Mesenchymal stem cell (in vitro differentiated cells and primary cell): ENCODE measurements at regions not wholly inside any gene's neighbourhood (a gene's known extent, or its start where the extent isn't known, plus 50 kb on each side); places are given as distances from the start of the nearest gene placed in this dataset.

Experiments used
- DNase-seq: peaks from one replicate; pipeline ENCODE4 v3.0.0-alpha.2; 2013
- H2AFZ ChIP-seq: one replicate; pipeline ENCODE4 v1.6.1; 2013; ENCODE audit warnings: low read depth, mild to moderate bottlenecking, control low read depth, inconsistent platforms, low read length, moderate library complexity
- H2AK5ac ChIP-seq: 2 replicates; pipeline ENCODE4 v1.6.1; 2013; ENCODE audit warnings: low read length, moderate library complexity, mild to moderate bottlenecking, inconsistent platforms; ENCODE audit not compliant: severe bottlenecking
- H2BK120ac ChIP-seq: one replicate; pipeline ENCODE4 v1.6.1; 2013; ENCODE audit warnings: low read depth, mild to moderate bottlenecking, inconsistent platforms, low read length, moderate library complexity
- H2BK12ac ChIP-seq, 2 experiments: one replicate each; pipeline ENCODE4 v1.6.1; 2013; ENCODE audit warnings: inconsistent platforms in 2 of 2, low read length in 2 of 2, mild to moderate bottlenecking in 2 of 2, moderate library complexity in 2 of 2, control low read depth in 1 of 2
- H2BK15ac ChIP-seq: one replicate; pipeline ENCODE4 v1.6.1; 2013; ENCODE audit warnings: mild to moderate bottlenecking, low read depth, inconsistent platforms; ENCODE audit not compliant: poor library complexity, severe bottlenecking
- H2BK5ac ChIP-seq: 2 replicates; pipeline ENCODE4 v1.6.1; 2013; ENCODE audit warnings: low read depth, mild to moderate bottlenecking, low read length, control low read depth, inconsistent platforms; ENCODE audit not compliant: poor library complexity, severe bottlenecking
- H3K14ac ChIP-seq, 2 experiments: one replicate each; pipeline ENCODE4 v1.6.1; 2013; ENCODE audit warnings: inconsistent platforms in 2 of 2, low read length in 2 of 2, control low read depth in 1 of 2, mild to moderate bottlenecking in 1 of 2, moderate library complexity in 1 of 2
- H3K18ac ChIP-seq, 2 experiments: one replicate each; pipeline ENCODE4 v1.6.1; 2013; ENCODE audit warnings: inconsistent platforms in 2 of 2, low read length in 2 of 2, control low read depth in 1 of 2, low read depth in 1 of 2, mild to moderate bottlenecking in 1 of 2
- H3K23ac ChIP-seq, 2 experiments: one replicate each; pipeline ENCODE4 v1.6.1; 2013; ENCODE audit warnings: inconsistent platforms in 2 of 2, low read length in 2 of 2, mild to moderate bottlenecking in 2 of 2, moderate library complexity in 2 of 2, control low read depth in 1 of 2
- H3K27ac ChIP-seq: 2 replicates; pipeline ENCODE4 v1.5.1; 2013; ENCODE audit warnings: mild to moderate bottlenecking, moderate library complexity, low read length, control low read depth, inconsistent platforms; ENCODE audit not compliant: poor library complexity, severe bottlenecking
- H3K27me3 ChIP-seq, 2 experiments: 2 replicates each; pipeline versions ENCODE4 v1.6.1 to v1.7.0; 2013; ENCODE audit warnings: low read length in 2 of 2, mild to moderate bottlenecking in 2 of 2, moderate library complexity in 2 of 2, control low read depth in 1 of 2, inconsistent platforms in 1 of 2; ENCODE audit not compliant: control insufficient read depth in 1 of 2, insufficient read depth in 1 of 2
- H3K36me3 ChIP-seq, 2 experiments: 2 replicates each; pipeline versions ENCODE4 v1.6.1 to v1.7.0; 2013; ENCODE audit warnings: low read length in 2 of 2, control low read depth in 1 of 2, inconsistent platforms in 1 of 2, low read depth in 1 of 2, mild to moderate bottlenecking in 1 of 2; ENCODE audit not compliant: insufficient read depth in 2 of 2, control insufficient read depth in 1 of 2
- H3K4ac ChIP-seq, 2 experiments: one replicate each; pipeline ENCODE4 v1.6.1; 2013; ENCODE audit warnings: inconsistent platforms in 2 of 2, low read length in 2 of 2, mild to moderate bottlenecking in 2 of 2, moderate library complexity in 2 of 2, control low read depth in 1 of 2, low read depth in 1 of 2
- H3K4me1 ChIP-seq: 2 replicates; pipeline ENCODE4 v1.6.1; 2013; ENCODE audit warnings: low read depth, low read length, control low read depth; ENCODE audit not compliant: control insufficient read depth, insufficient read depth
- H3K4me2 ChIP-seq: 2 replicates; pipeline ENCODE4 v1.6.1; 2013; ENCODE audit warnings: low read length, mild to moderate bottlenecking, inconsistent platforms; ENCODE audit not compliant: poor library complexity, severe bottlenecking
- H3K4me3 ChIP-seq, 2 experiments: 2 replicates each; pipeline versions ENCODE4 v1.5.1 to v1.7.0; 2013; ENCODE audit warnings: low read length in 2 of 2, mild to moderate bottlenecking in 2 of 2, control low read depth in 1 of 2, low read depth in 1 of 2; ENCODE audit not compliant: insufficient read depth in 1 of 2
- H3K79me1 ChIP-seq: replicated peaks from 2 replicates; pipeline ENCODE4 v1.6.1; 2013; ENCODE audit warnings: mild to moderate bottlenecking, control low read depth, low read length, inconsistent platforms; ENCODE audit not compliant: poor library complexity, severe bottlenecking
- H3K9ac ChIP-seq: 2 replicates; pipeline ENCODE4 v1.7.0; 2013; ENCODE audit warnings: mild to moderate bottlenecking, low read length, moderate library complexity
- H3K9me3 ChIP-seq: 2 replicates; pipeline ENCODE4 v1.7.0; 2013; ENCODE audit warnings: mild to moderate bottlenecking, low read length; ENCODE audit not compliant: control insufficient read depth
- H4K8ac ChIP-seq: one replicate; pipeline ENCODE4 v1.6.1; 2013; ENCODE audit warnings: inconsistent platforms, mild to moderate bottlenecking, low read length, moderate library complexity
- H4K91ac ChIP-seq: one replicate; pipeline ENCODE4 v1.6.1; 2013; ENCODE audit warnings: mild to moderate bottlenecking, low read length, inconsistent platforms
- WGBS: methylation state at CpG from one replicate; pipeline ENCODE4 v1.1.7; 2013; ENCODE audit warnings: mixed read lengths; 5-methylcytosine and 5-hydroxymethylcytosine counted together

- Histone ChIP-seq H2AK5ac (no peak overlapping the region), H3K4me1 (no peaks in the 10 kb centered on the region), H3K18ac (no peak overlapping the region), H2BK15ac (no peak overlapping the region), H2BK12ac (no peak overlapping the region), H3K4me2 (no peak overlapping the region), H3K79me1 (no peaks in the 10 kb centered on the region), H2BK120ac (no peak overlapping the region), H3K14ac (no peak overlapping the region), H3K4me3 (no peak overlapping the region), H3K9ac (no peak overlapping the region), H3K23ac (no peak overlapping the region), H3K27me3 (no peaks in the 10 kb centered on the region), H4K8ac (no peak overlapping the region), H2AFZ (no peak overlapping the region), H3K36me3 (no peaks in the 10 kb centered on the region), H2BK5ac (no peak overlapping the region), H3K27ac (no peak overlapping the region), H4K91ac (no peak overlapping the region), H3K9me3 (no peaks in the 10 kb centered on the region), H3K4ac (no peak overlapping the region)
- WGBS = 91% methylated on average over 2 of the region's 2 CpGs
- no peak for DNase-seq
These were observed 472.5 kb upstream of the ZNF804A start for GRCh38 chr2:184125867-184126266.

GRCh38 chr2:184129073-184129472 lies 469.3 kb upstream of the ZNF804A start:
- no peak overlapping the region for H2AFZ ChIP-seq
- no peak overlapping the region for H3K18ac ChIP-seq
- no peaks in the 10 kb centered on the region for H3K27me3 ChIP-seq
- H2BK12ac ChIP-seq = no peak overlapping the region
- H4K91ac ChIP-seq = no peak overlapping the region
- 33% methylated on average over 1 of the region's 1 CpG for WGBS
- no peaks in the 10 kb centered on the region for H3K79me1 ChIP-seq
- no peak overlapping the region for H2BK5ac ChIP-seq
- H2BK15ac ChIP-seq = no peak overlapping the region
- H3K23ac ChIP-seq = no peak overlapping the region
- H3K9ac ChIP-seq = no peak overlapping the region
- no peak overlapping the region for H3K4ac ChIP-seq
- no peaks in the 10 kb centered on the region for H3K4me1 ChIP-seq
- DNase-seq = no peak
- H2AK5ac ChIP-seq = no peak overlapping the region
- no peak overlapping the region for H3K27ac ChIP-seq
- no peak overlapping the region for H4K8ac ChIP-seq
- peak overlapping the region in 1 of 2 experiments; percentile 75 for H3K14ac ChIP-seq
- no peaks in the 10 kb centered on the region for H3K36me3 ChIP-seq
- no peaks in the 10 kb centered on the region for H3K9me3 ChIP-seq
- no peak overlapping the region for H3K4me2 ChIP-seq
- H2BK120ac ChIP-seq = no peak overlapping the region
- no peak overlapping the region for H3K4me3 ChIP-seq

- H3K14ac ChIP-seq = no peak overlapping the region
- H3K27me3 ChIP-seq = no peaks in the 10 kb centered on the region
- H4K91ac ChIP-seq = no peak overlapping the region
- H3K4me1 ChIP-seq = no peaks in the 10 kb centered on the region
- no peak overlapping the region for H3K9ac ChIP-seq
- no peak overlapping the region for H2BK120ac ChIP-seq
- no peak overlapping the region for H3K23ac ChIP-seq
- H3K36me3 ChIP-seq = no peaks in the 10 kb centered on the region
- no peaks in the 10 kb centered on the region for H3K79me1 ChIP-seq
- H3K18ac ChIP-seq = no peak overlapping the region
- no peak overlapping the region for H3K27ac ChIP-seq
- no peak overlapping the region for H3K4me3 ChIP-seq
- H2BK5ac ChIP-seq = no peak overlapping the region
- H2AK5ac ChIP-seq = no peak overlapping the region
- no peak overlapping the region for H2BK15ac ChIP-seq
- H3K4me2 ChIP-seq = no peak overlapping the region
- no peak for DNase-seq
- no peak overlapping the region for H2AFZ ChIP-seq
- no peak overlapping the region for H3K4ac ChIP-seq
- no peak overlapping the region for H4K8ac ChIP-seq
- 93% methylated on average over 1 of the region's 1 CpG for WGBS
- no peak overlapping the region for H2BK12ac ChIP-seq
- peaks cover 40% of the 10 kb centered on the region for H3K9me3 ChIP-seq
These were observed 460.4 kb upstream of the ZNF804A start for GRCh38 chr2:184137955-184138354.

- Histone ChIP-seq H3K27ac (no peak overlapping the region), H3K4me1 (no peaks in the 10 kb centered on the region), H3K27me3 (no peaks in the 10 kb centered on the region), H3K4me3 (no peak overlapping the region), H3K14ac (no peak overlapping the region), H3K79me1 (no peaks in the 10 kb centered on the region), H3K9ac (no peak overlapping the region), H3K23ac (no peak overlapping the region), H3K18ac (no peak overlapping the region), H2BK5ac (no peak overlapping the region), H3K4me2 (no peak overlapping the region), H3K36me3 (no peaks in the 10 kb centered on the region), H4K91ac (no peak overlapping the region), H2BK12ac (no peak overlapping the region), H2AFZ (no peak overlapping the region), H3K4ac (no peak overlapping the region), H4K8ac (no peak overlapping the region), H2AK5ac (no peak overlapping the region), H2BK120ac (no peak overlapping the region), H2BK15ac (no peak overlapping the region), H3K9me3 (peaks cover 14% of the 10 kb centered on the region)
- DNase-seq = peak; percentile 6
These were observed 456.5 kb upstream of the ZNF804A start for GRCh38 chr2:184141866-184142265.
